Natural killer cell (primary cell): ENCODE measurements at regions not wholly inside any gene's neighbourhood (a gene's known extent, or its start where the extent isn't known, plus 50 kb on each side); places are given as distances from the start of the nearest gene placed in this dataset.
"Not testable (repeated sequence)": the region's sequence is repeated elsewhere in the genome, so short reads cannot be mapped to it uniquely, and the experiment has no call there.

Experiments
- ATAC-seq, 3 donors: fragments of 150-1000 bp in 2 of 3; fragments of 200-7000 bp in 1 of 3; cut with Tn5 transposase; 1 replicate in 1 of 3; 2 replicates in 2 of 3; pipeline ENCODE4 v1.10.0; 2021; ENCODE audit warnings: mild to moderate bottlenecking in 2 of 3, moderate library complexity in 2 of 3
- DNase-seq, 2 donors: peaks; one replicate each; pipeline versions ENCODE4 v3.0.0 to v3.0.0-alpha.2; 2013 to 2021; ENCODE audit warnings: mixed read lengths in 1 of 2
- H3K27ac ChIP-seq: one replicate; pipeline ENCODE4 v1.5.1; 2013; ENCODE audit warnings: mild to moderate bottlenecking, low read length
- H3K27me3 ChIP-seq: one replicate; pipeline ENCODE4 v1.6.1; 2013; ENCODE audit warnings: low read length; ENCODE audit not compliant: control insufficient read depth, insufficient read depth
- H3K36me3 ChIP-seq: one replicate; pipeline ENCODE4 v1.6.1; 2013; ENCODE audit warnings: low read length; ENCODE audit not compliant: control insufficient read depth, insufficient read depth
- H3K4me1 ChIP-seq: one replicate; pipeline ENCODE4 v1.6.1; 2013; ENCODE audit warnings: low read length; ENCODE audit not compliant: control insufficient read depth, insufficient read depth
- H3K4me3 ChIP-seq: one replicate; pipeline ENCODE4 v1.5.1; 2013; ENCODE audit warnings: low read length
- H3K9me3 ChIP-seq: one replicate; pipeline ENCODE4 v1.6.1; 2013; ENCODE audit warnings: low read length; ENCODE audit not compliant: control insufficient read depth, insufficient read depth
- H3K27ac Mint-ChIP-seq, 2 donors: one replicate each; pipeline ENCODE4 v1.8.0; 2022; ENCODE audit warnings: mild to moderate bottlenecking in 2 of 2, mixed read lengths in 2 of 2, moderate library complexity in 1 of 2
- H3K27me3 Mint-ChIP-seq, 2 donors: one replicate each; pipeline ENCODE4 v1.8.0; 2022; ENCODE audit warnings: low read depth in 2 of 2, mixed read lengths in 2 of 2
- H3K36me3 Mint-ChIP-seq: one replicate; pipeline ENCODE4 v1.8.0; 2022; ENCODE audit warnings: mixed read lengths
- H3K4me1 Mint-ChIP-seq, 2 donors: one replicate each; pipeline ENCODE4 v1.8.0; 2022; ENCODE audit warnings: mixed read lengths in 2 of 2
- H3K4me3 Mint-ChIP-seq: one replicate; pipeline ENCODE4 v1.8.0; 2022; ENCODE audit warnings: mild to moderate bottlenecking, moderate library complexity, mixed read lengths
- H3K9me3 Mint-ChIP-seq, 2 donors: one replicate each; pipeline ENCODE4 v1.8.0; 2022; ENCODE audit warnings: mixed read lengths in 2 of 2
- CTCF ChIP-seq: fragments of 200-600 bp; IDR thresholded peaks from one replicate; pipeline ENCODE4 v1.8.0; 2022; ENCODE audit warnings: antibody characterized with exemption
- WGBS: methylation state at CpG from one replicate; pipeline ENCODE4 v1.1.7; 2013; ENCODE audit warnings: missing lambda C conversion rate; ENCODE audit not compliant: insufficient coverage; 5-methylcytosine and 5-hydroxymethylcytosine counted together
- intact Hi-C: fragments of 100-400 bp; cut with micrococcal nuclease; formaldehyde crosslinking; loops from one replicate; pipeline ENCODE4 v1.14.2; 2022

GRCh38 chr2:116802671-116803070 is 1011.8 kb upstream of the DDX18 start:
- peaks cover 13% of the 10 kb centered on the region for H3K36me3 Mint-ChIP-seq
- H3K27ac ChIP-seq, result no peak overlapping the region
- 71% methylated on average over 3 of the region's 3 CpGs for WGBS

GRCh38 chr2:116804901-116805300 is 1009.6 kb upstream of the DDX18 start:
- Mint-ChIP-seq H3K36me3 (peaks cover 13% of the 10 kb centered on the region), H3K4me1 (no peaks in the 10 kb centered on the region), H3K27ac (no peak overlapping the region), H3K9me3 (peaks cover 10 to 13% of the 10 kb centered on the region in 2 donors), H3K4me3 (no peak overlapping the region), H3K27me3 (no peaks in the 10 kb centered on the region)
- TF ChIP-seq CTCF, result no peak
- DNase-seq (no peak), ATAC-seq (no peak)
- Histone ChIP-seq H3K27me3 (no peaks in the 10 kb centered on the region), H3K4me1 (no peaks in the 10 kb centered on the region), H3K9me3 (peaks cover 6% of the 10 kb centered on the region), H3K36me3 (no peaks in the 10 kb centered on the region), H3K4me3 (no peak overlapping the region), H3K27ac (no peak overlapping the region)
- intact Hi-C loops, result no loop called here
- 78% methylated on average over 2 of the region's 2 CpGs for WGBS

More at GRCh38 chr2:116802671-116803070, 1011.8 kb upstream of the DDX18 start:
- no peak overlapping the region for H3K27ac Mint-ChIP-seq
- DNase-seq (no peak), ATAC-seq (no peak)
- Histone ChIP-seq H3K27me3 (no peaks in the 10 kb centered on the region), H3K36me3 (no peaks in the 10 kb centered on the region), H3K4me1 (no peaks in the 10 kb centered on the region), H3K9me3 (peaks cover 6% of the 10 kb centered on the region), H3K4me3 (no peak overlapping the region)
- no peak overlapping the region for H3K4me3 Mint-ChIP-seq
- intact Hi-C loops, result no loop called here
- no peaks in the 10 kb centered on the region for H3K4me1 Mint-ChIP-seq
- no peaks in the 10 kb centered on the region for H3K27me3 Mint-ChIP-seq
- TF ChIP-seq CTCF, result no peak
- H3K9me3 Mint-ChIP-seq, result peaks cover 14 to 16% of the 10 kb centered on the region in 2 donors

- H3K27me3 Mint-ChIP-seq, H3K4me1 ChIP-seq, H3K36me3 ChIP-seq, H3K27ac ChIP-seq, H3K4me1 Mint-ChIP-seq, H3K9me3 ChIP-seq, H3K27me3 ChIP-seq, intact Hi-C loops, H3K36me3 Mint-ChIP-seq, DNase-seq, ATAC-seq, H3K4me3 ChIP-seq, H3K27ac Mint-ChIP-seq, H3K4me3 Mint-ChIP-seq: not testable (repeated sequence)
- H3K9me3 Mint-ChIP-seq, result peaks cover 9 to 14% of the 10 kb centered on the region in 2 donors
- WGBS, result no CpG with 5 or more reads among the region's 4 CpGs
Measured at GRCh38 chr2:116806505-116806904, 1008.0 kb upstream of the DDX18 start.

GRCh38 chr2:116809109-116809508 is 1005.4 kb upstream of the DDX18 start:
- ATAC-seq, result no peak
- Mint-ChIP-seq H3K27me3 (no peaks in the 10 kb centered on the region), H3K27ac (no peak overlapping the region), H3K4me3 (no peak overlapping the region), H3K36me3 (peaks cover 7% of the 10 kb centered on the region), H3K9me3 (peaks cover 8 to 24% of the 10 kb centered on the region in 2 donors), H3K4me1 (no peaks in the 10 kb centered on the region)
- Histone ChIP-seq H3K4me3 (no peak overlapping the region), H3K9me3 (no peaks in the 10 kb centered on the region), H3K36me3 (no peaks in the 10 kb centered on the region), H3K4me1 (no peaks in the 10 kb centered on the region), H3K27me3 (no peaks in the 10 kb centered on the region), H3K27ac (no peak overlapping the region)
- intact Hi-C loops, result no loop called here
- DNase-seq, result no peak
- no peak for TF ChIP-seq CTCF
